Nephron (organoid): ENCODE measurements at regions not wholly inside any gene's neighbourhood (a gene's known extent, or its start where the extent isn't known, plus 50 kb on each side); places are given as distances from the start of the nearest gene placed in this dataset.

Experiments used
- H3K27ac Mint-ChIP-seq, 3 experiments: 2 replicates each; pipeline ENCODE4 v1.8.0; 2020; ENCODE audit warnings: mixed read lengths in 3 of 3, mild to moderate bottlenecking in 2 of 3, moderate library complexity in 1 of 3
- H3K27me3 Mint-ChIP-seq: 2 replicates; pipeline ENCODE4 v1.8.0; 2021; ENCODE audit warnings: low read depth, mild to moderate bottlenecking, moderate library complexity, mixed read lengths
- H3K36me3 Mint-ChIP-seq: 2 replicates; pipeline ENCODE4 v1.8.0; 2020; ENCODE audit warnings: low read depth, mixed read lengths
- H3K4me1 Mint-ChIP-seq: 2 replicates; pipeline ENCODE4 v1.8.0; 2020; ENCODE audit warnings: mixed read lengths
- H3K4me3 Mint-ChIP-seq, 3 experiments: 2 replicates each; pipeline ENCODE4 v1.8.0; 2020; ENCODE audit warnings: mild to moderate bottlenecking in 3 of 3, mixed read lengths in 3 of 3, moderate library complexity in 2 of 3
- H3K9me3 Mint-ChIP-seq: 2 replicates; pipeline ENCODE4 v1.8.0; 2020; ENCODE audit warnings: mixed read lengths
- CTCF ChIP-seq, 3 experiments: fragments of 200-600 bp; sonication (generic); IDR thresholded peaks; one replicate each; pipeline ENCODE4 v1.5.0; 2021; ENCODE audit warnings: antibody characterized with exemption in 3 of 3; ENCODE audit not compliant: unreplicated experiment in 3 of 3

- Mint-ChIP-seq H3K27me3 (peaks cover 12% of the 10 kb centered on the region), H3K9me3 (peaks cover 12% of the 10 kb centered on the region), H3K27ac (no peak overlapping the region), H3K4me3 (no peak overlapping the region), H3K4me1 (peaks cover 20% of the 10 kb centered on the region), H3K36me3 (no peaks in the 10 kb centered on the region)
- no peak for TF ChIP-seq CTCF (IDR thresholded peaks at IDR 0.05; ENCODE audit: unreplicated experiment in 3 of 3)
These were observed 131.1 kb downstream of the AXIN2 start for GRCh38 chr17:65430209-65430833.

DNA sequence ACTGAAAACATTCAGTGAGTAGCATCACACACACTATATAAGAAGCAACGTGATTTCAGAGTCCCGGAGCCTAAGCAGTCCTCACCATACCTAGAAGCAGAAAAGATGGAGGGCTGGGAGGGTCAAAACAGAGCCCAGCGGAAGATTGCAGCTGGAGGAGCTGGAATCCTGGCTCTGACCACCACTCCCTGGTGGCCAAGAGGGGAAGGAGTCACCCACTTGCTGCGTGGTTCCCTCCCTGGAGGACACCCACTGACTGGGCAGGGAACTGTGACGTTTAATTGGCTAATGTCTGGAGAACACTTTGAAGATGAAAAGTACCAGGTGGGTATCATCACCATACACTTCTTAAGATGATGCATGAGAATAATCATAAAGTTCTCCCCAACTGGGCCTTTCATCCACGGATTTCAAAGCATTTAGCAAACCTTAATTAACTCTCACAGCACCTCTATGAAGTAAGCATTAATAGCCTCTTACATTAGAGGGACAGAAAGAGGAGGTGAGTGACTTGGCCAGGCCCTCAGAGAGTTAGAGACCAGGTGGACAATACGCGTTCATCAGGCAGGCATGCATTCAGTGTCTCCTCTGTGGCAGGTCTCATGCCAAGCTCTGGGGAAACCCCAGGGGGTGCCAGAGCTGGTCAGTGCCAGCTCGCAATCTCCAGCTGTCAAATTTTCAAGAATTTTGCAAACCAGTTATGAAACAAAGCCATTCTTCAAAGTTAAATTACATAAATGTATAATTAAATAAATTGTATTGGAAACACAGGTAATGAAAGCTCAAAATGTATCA, 137.9 kb downstream of the AXIN2 start:
- Mint-ChIP-seq H3K4me1 (no peaks in the 10 kb centered on the region), H3K36me3 (no peaks in the 10 kb centered on the region), H3K9me3 (peaks cover 8% of the 10 kb centered on the region), H3K27me3 (no peaks in the 10 kb centered on the region), H3K4me3 (no peak overlapping the region), H3K27ac (no peak overlapping the region)
- TF ChIP-seq CTCF (IDR thresholded peaks at IDR 0.05; ENCODE audit: unreplicated experiment in 3 of 3) = no peak

- H3K27me3 Mint-ChIP-seq = no peaks in the 10 kb centered on the region
- no peak overlapping the region for H3K27ac Mint-ChIP-seq
- H3K36me3 Mint-ChIP-seq = no peaks in the 10 kb centered on the region
- no peaks in the 10 kb centered on the region for H3K9me3 Mint-ChIP-seq
- H3K4me3 Mint-ChIP-seq = no peak overlapping the region
- TF ChIP-seq CTCF (IDR thresholded peaks at IDR 0.05; ENCODE audit: unreplicated experiment in 3 of 3) = no peak
- no peaks in the 10 kb centered on the region for H3K4me1 Mint-ChIP-seq
These were observed 142.8 kb downstream of the AXIN2 start for GRCh38 chr17:65418622-65419021.

DNA sequence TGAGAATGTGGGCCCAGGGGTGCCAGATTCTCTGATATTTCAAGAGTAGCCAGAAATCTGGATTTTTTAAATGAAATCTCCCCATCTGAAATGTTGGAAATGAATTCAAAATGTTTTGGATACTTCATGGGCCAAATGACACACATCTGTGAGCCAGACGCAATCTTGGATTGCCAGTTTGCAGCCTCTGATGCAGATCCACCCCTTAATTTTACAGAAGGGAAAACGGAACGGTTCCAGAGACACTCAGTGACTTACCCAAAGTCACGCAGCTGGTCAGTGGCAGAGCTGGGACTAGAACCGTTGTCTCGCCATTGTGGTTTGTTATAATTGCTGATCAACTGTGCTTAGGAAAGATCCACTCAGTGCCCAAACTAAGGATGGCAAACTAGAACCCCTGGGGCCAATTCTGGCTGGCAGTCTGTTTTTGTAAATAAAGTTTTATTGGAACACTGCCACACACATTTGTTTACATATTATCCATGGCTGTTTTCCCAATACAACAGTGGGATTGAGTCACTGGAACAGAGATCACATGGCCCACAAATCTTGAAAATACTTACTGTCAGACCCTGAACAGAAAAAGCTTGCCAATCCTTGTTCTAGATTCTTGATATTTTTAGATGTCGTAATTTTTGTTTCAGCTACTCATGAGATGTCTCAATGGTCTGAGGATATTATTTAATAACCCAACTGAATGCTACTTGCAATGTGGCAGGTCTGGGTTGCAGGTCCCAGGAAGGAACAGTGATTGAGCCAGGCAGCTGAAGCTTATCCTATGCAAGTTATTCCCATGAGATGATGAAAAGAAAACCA, 143.8 kb downstream of the AXIN2 start:
- peaks cover under 1% of the 10 kb centered on the region for H3K9me3 Mint-ChIP-seq
- H3K4me1 Mint-ChIP-seq = no peaks in the 10 kb centered on the region
- no peak for TF ChIP-seq CTCF (IDR thresholded peaks at IDR 0.05; ENCODE audit: unreplicated experiment in 3 of 3)
- H3K36me3 Mint-ChIP-seq = no peaks in the 10 kb centered on the region
- H3K4me3 Mint-ChIP-seq = no peak overlapping the region
- H3K27ac Mint-ChIP-seq = no peak overlapping the region
- H3K27me3 Mint-ChIP-seq = no peaks in the 10 kb centered on the region

DNA sequence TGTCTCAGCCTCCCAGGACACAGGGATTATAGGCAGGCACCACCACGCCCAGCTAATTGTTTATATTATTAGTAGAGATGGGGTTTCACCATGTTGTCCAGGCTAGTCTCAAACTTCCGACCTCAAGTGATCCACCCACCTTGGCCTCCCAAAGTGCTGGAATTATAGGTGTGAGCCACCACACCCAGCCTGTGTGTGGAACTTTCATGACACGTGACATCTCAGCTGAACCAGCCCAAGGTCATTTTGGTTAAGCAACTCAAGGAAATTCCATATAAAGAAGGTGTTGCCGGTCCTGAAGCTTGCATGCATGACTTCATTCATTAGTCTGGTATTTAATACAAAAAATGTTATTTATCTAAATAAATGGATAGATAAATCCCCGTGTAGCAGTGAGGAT, 145.5 kb downstream of the AXIN2 start:
- Mint-ChIP-seq H3K36me3 (peaks cover 3% of the 10 kb centered on the region), H3K9me3 (peaks cover 10% of the 10 kb centered on the region), H3K27me3 (no peaks in the 10 kb centered on the region), H3K4me3 (no peak overlapping the region), H3K4me1 (no peaks in the 10 kb centered on the region), H3K27ac (no peak overlapping the region)
- TF ChIP-seq CTCF (IDR thresholded peaks at IDR 0.05; ENCODE audit: unreplicated experiment in 3 of 3) = no peak
